ENCODE measurements at regions not wholly inside any gene's neighbourhood (a gene's known extent, or its start where the extent isn't known, plus 50 kb on each side); places are given as distances from the start of the nearest gene placed in this dataset.

- no peak overlapping the region for H3K4me3 ChIP-seq (replicated peaks in 1 of 2; ENCODE audit: low read depth in 2 of 2, low read length in 2 of 2)
- TF ChIP-seq, protein P1, sequence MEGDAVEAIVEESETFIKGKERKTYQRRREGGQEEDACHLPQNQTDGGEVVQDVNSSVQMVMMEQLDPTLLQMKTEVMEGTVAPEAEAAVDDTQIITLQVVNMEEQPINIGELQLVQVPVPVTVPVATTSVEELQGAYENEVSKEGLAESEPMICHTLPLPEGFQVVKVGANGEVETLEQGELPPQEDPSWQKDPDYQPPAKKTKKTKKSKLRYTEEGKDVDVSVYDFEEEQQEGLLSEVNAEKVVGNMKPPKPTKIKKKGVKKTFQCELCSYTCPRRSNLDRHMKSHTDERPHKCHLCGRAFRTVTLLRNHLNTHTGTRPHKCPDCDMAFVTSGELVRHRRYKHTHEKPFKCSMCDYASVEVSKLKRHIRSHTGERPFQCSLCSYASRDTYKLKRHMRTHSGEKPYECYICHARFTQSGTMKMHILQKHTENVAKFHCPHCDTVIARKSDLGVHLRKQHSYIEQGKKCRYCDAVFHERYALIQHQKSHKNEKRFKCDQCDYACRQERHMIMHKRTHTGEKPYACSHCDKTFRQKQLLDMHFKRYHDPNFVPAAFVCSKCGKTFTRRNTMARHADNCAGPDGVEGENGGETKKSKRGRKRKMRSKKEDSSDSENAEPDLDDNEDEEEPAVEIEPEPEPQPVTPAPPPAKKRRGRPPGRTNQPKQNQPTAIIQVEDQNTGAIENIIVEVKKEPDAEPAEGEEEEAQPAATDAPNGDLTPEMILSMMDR (IDR thresholded peaks at IDR 0.05; ENCODE audit: low read depth, low read length), result no peak
- DNase-seq (ENCODE audit: low read depth in 2 of 2), result peak in 1 of 2 donors; percentile 28
Observed at GRCh38 chr11:21625982-21626381, 566.9 kb upstream of the ANO5 start.

- H3K4me3 ChIP-seq (replicated peaks in 1 of 2; ENCODE audit: low read depth in 2 of 2, low read length in 2 of 2), result no peak overlapping the region
- TF ChIP-seq, protein P1 (IDR thresholded peaks at IDR 0.05; ENCODE audit: low read depth, low read length), result no peak
- DNase-seq (ENCODE audit: low read depth in 2 of 2), result no peak
Observed at GRCh38 chr11:21628641-21629040, 564.2 kb upstream of the ANO5 start.

DNA sequence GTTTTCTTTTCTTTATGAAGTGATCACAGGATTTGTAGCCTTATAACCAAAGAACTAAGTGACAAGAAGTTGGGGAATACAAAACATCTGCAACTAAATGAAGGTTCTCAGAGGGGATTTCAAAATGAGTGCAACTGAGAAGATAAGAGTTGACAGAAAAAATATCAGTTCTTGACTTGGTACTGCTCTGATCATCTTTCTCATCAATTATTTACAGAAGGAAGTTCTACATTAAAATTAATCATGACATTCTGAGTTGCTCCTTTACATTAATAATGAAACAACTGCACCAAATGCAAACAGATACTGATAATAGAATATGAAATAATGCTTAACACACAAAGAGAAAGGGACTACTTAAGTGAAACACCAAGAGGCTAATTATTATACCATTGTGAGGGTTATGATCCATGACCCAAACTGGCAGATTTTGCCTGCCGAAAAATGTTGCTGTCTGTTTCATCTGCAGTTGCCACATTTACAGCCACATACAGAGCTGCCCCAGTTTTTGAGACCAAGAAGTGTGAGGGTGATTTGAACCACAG, 561.9 kb upstream of the ANO5 start:
- TF ChIP-seq, protein P1 (IDR thresholded peaks at IDR 0.05; ENCODE audit: low read depth, low read length), result no peak
- DNase-seq (ENCODE audit: low read depth in 2 of 2), result no peak
- no peak overlapping the region for H3K4me3 ChIP-seq (replicated peaks in 1 of 2; ENCODE audit: low read depth in 2 of 2, low read length in 2 of 2)

GRCh38 chr11:21631991-21632390, 560.9 kb upstream of the ANO5 start:
- H3K4me3 ChIP-seq (replicated peaks in 1 of 2; ENCODE audit: low read depth in 2 of 2, low read length in 2 of 2), result no peak overlapping the region
- TF ChIP-seq, protein P1 (IDR thresholded peaks at IDR 0.05; ENCODE audit: low read depth, low read length), result no peak
- no peak for DNase-seq (ENCODE audit: low read depth in 2 of 2)

DNA sequence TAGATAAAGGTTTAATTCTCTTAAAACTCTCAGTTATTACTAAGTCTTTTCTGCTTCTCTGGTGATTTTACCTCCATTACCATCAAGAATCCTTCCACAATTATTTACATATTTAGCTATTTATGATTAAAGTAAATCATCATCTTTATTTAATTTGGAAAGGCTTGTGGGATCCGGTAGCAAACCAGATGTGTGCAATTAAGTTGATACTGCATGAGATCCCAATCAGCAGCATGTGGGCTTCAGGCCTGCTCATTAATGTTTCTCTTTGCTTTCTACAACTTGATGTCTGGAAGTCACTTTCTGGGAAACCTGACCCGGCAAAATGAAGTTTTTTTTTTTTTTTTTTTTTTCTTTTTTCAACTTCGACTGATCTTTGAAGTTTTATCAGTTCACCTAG, 558.4 kb upstream of the ANO5 start:
- TF ChIP-seq, protein P1 (IDR thresholded peaks at IDR 0.05; ENCODE audit: low read depth, low read length), result no peak
- H3K4me3 ChIP-seq (replicated peaks in 1 of 2; ENCODE audit: low read depth in 2 of 2, low read length in 2 of 2), result no peak overlapping the region
- no peak for DNase-seq (ENCODE audit: low read depth in 2 of 2)

DNA sequence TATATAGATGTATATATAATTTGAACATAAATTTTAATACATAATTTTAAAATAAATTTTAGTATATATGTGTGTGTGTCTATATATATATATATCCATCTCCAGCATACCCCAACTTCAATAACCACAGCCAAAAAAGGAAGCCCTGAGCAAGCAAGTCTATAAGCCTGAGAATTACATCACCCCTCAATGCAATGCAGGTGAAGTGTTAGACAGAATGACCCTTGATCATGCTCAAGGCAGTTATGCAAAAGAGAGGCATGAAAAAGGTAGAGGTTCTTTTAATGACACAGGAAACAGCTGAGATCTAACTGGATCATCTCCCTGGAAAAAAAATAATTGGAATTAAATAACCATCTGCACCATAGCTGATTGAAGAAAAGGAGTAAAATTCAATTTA, 557.9 kb upstream of the ANO5 start:
- TF ChIP-seq, protein P1 (IDR thresholded peaks at IDR 0.05; ENCODE audit: low read depth, low read length), result no peak
- DNase-seq (ENCODE audit: low read depth in 2 of 2), result no peak
- H3K4me3 ChIP-seq (replicated peaks in 1 of 2; ENCODE audit: low read depth in 2 of 2, low read length in 2 of 2), result no peak overlapping the region
